Upper lobe of left lung (tissue), 6 donors: ENCODE measurements at regions not wholly inside any gene's neighbourhood (a gene's known extent, or its start where the extent isn't known, plus 50 kb on each side); places are given as distances from the start of the nearest gene placed in this dataset.

ENCODE experiments used
- ATAC-seq, 2 donors: fragments of 200-7000 bp; cut with Tn5 transposase; one replicate each; pipeline ENCODE4 v1.9.1; 2022; ENCODE audit warnings: mild to moderate bottlenecking in 2 of 2, moderate library complexity in 2 of 2; ENCODE audit not compliant: low FRiP score in 2 of 2
- DNase-seq, 2 donors: peaks; one replicate each; pipeline ENCODE4 v3.0.0-alpha.2; 2019 to 2020
- H3K27ac ChIP-seq, 4 donors: fragments of 200-600 bp; sonication (generic); one replicate each; pipeline ENCODE4 v1.5.1; 2016 to 2019
- H3K27me3 ChIP-seq, 4 donors: fragments of 200-600 bp; sonication (generic); one replicate each; pipeline ENCODE4 v1.5.1; 2017 to 2019
- H3K36me3 ChIP-seq, 4 donors: fragments of 200-600 bp; sonication (generic); one replicate each; pipeline ENCODE4 v1.5.1; 2016 to 2019
- H3K4me1 ChIP-seq, 4 donors: fragments of 200-600 bp; sonication (generic); one replicate each; pipeline ENCODE4 v1.5.1; 2018 to 2019
- H3K4me3 ChIP-seq, 4 donors: fragments of 200-600 bp; sonication (generic); one replicate each; pipeline ENCODE4 v1.5.1; 2017 to 2019; ENCODE audit warnings: mild to moderate bottlenecking in 2 of 4, moderate library complexity in 1 of 4
- H3K9me3 ChIP-seq, 4 donors: fragments of 200-600 bp; sonication (generic); one replicate each; pipeline ENCODE4 v1.5.1; 2018 to 2019
- CTCF ChIP-seq, 6 experiments: fragments of 450-650 bp in 4 of 6; fragments of 200-600 bp in 2 of 6; sonication (generic) in 2 of 6; IDR thresholded peaks; one replicate each; pipeline ENCODE4 v1.5.1; 2016 to 2019; ENCODE audit warnings: antibody characterized with exemption in 6 of 6
- EP300 ChIP-seq, 4 donors: sonication (generic); formaldehyde crosslinking; IDR thresholded peaks; one replicate each; pipeline ENCODE4 v1.5.1; 2017; ENCODE audit warnings: antibody characterized with exemption in 4 of 4, control low read depth in 2 of 4
- POLR2A ChIP-seq, 4 donors: fragments of 450-650 bp; IDR thresholded peaks; one replicate each; pipeline ENCODE4 v1.5.1; 2016 to 2017; ENCODE audit warnings: antibody characterized with exemption in 4 of 4, mild to moderate bottlenecking in 2 of 4
- POLR2AphosphoS5 ChIP-seq, 2 donors: sonication (generic); formaldehyde crosslinking; IDR thresholded peaks; one replicate each; pipeline ENCODE4 v1.5.1; 2017; ENCODE audit warnings: antibody characterized with exemption in 2 of 2
- WGBS, 2 donors: methylation state at CpG; one replicate each; pipeline ENCODE4 v1.1.5; 2017 to 2018; 5-methylcytosine and 5-hydroxymethylcytosine counted together
- donor health status: DM: no; HTN: no; CAD: no; lungs with moderate emphysema.
- donor health status: DM: no; HTN: yes; CAD: no; lungs with severe emphysema.

- no peak for DNase-seq
- no peak overlapping the region for H3K27ac ChIP-seq
- WGBS, 2 donors = 72 to 84% methylated on average over 3 of the region's 3 CpGs
- H3K4me1 ChIP-seq = no peaks in the 10 kb centered on the region
- no peak for TF ChIP-seq CTCF (IDR thresholded peaks at IDR 0.05)
- TF ChIP-seq POLR2A (IDR thresholded peaks at IDR 0.05) = no peak
- TF ChIP-seq POLR2AphosphoS5 (IDR thresholded peaks at IDR 0.05) = no peak
- no peak for TF ChIP-seq EP300 (IDR thresholded peaks at IDR 0.05)
- H3K36me3 ChIP-seq = no peaks in the 10 kb centered on the region
- no peaks in the 10 kb centered on the region for H3K9me3 ChIP-seq
- H3K4me3 ChIP-seq = no peak overlapping the region
- no peaks in the 10 kb centered on the region for H3K27me3 ChIP-seq
- ATAC-seq = no peak
Measured at GRCh38 chr5:168005936-168006335, 285.5 kb upstream of the WWC1 start.

DNA sequence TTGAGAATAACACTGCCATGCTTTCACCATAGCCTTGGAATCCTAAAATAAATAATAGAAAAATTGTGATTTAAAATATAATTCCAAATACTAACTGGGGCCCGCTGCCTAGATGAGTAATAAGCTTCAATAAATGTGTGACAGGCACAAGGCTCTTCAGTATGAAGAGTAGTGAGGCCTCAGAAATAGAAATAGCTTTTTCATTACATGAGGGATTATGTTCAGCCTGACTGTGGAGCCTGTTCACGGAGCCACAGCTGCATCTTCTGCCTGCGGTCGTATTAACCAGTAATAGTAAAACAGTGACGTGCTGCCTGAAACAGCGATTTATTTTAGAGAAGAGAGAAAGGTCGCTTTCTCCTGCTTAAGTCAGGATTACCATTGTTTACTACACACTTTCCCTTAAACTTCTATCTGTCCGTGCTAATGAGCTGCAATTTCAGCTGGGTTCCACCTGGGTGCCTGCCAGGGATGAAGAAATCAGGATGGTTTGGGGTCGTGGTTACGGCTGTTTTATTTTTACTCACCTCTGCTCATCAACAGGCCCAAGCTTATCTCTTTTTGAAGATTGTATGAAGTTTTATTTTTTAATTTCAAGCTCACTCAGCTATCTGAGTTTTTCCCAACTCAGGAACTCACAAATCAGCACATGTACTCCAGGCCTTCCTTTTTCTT, 284.9 kb upstream of the WWC1 start:
- H3K4me1 ChIP-seq = no peaks in the 10 kb centered on the region
- no peak overlapping the region for H3K4me3 ChIP-seq
- 63 to 73% methylated on average over 10 of the region's 10 CpGs for WGBS, 2 donors

DNA sequence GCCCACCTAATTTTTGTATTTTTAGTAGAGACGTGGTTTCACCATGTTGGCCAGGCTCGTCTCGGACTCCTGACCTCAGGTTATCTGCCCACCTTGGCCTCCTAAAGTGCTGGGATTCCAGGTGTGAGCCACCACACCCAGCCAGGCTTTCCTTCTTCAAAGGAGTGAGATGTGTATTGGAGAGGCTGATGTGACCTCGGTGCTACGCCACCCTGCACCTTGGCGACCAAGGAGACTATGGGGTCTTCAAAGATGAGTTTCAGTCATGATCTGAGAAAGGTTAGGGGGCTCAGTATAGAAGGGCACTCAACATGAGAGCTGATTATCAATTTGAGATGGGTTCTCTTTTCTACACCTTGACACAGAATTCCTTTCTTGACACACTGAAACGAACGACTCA, 284.2 kb upstream of the WWC1 start:
- Histone ChIP-seq H3K4me1 (no peaks in the 10 kb centered on the region), H3K36me3 (no peaks in the 10 kb centered on the region), H3K27ac (no peak overlapping the region), H3K27me3 (no peaks in the 10 kb centered on the region), H3K4me3 (no peak overlapping the region), H3K9me3 (no peaks in the 10 kb centered on the region)
- no peak for ATAC-seq
- TF ChIP-seq EP300 (IDR thresholded peaks at IDR 0.05) (no peak), POLR2A (IDR thresholded peaks at IDR 0.05) (no peak), POLR2AphosphoS5 (IDR thresholded peaks at IDR 0.05) (no peak), CTCF (IDR thresholded peaks at IDR 0.05) (no peak)
- 90% methylated on average over 6 to 8 of the region's 8 CpGs for WGBS, 2 donors
- no peak for DNase-seq

More for the DNA sequence above, 284.9 kb upstream of the WWC1 start:
- no peak overlapping the region for H3K27ac ChIP-seq
- no peaks in the 10 kb centered on the region for H3K27me3 ChIP-seq
- no peaks in the 10 kb centered on the region for H3K36me3 ChIP-seq
- TF ChIP-seq EP300 (IDR thresholded peaks at IDR 0.05) = no peak
- no peak for TF ChIP-seq POLR2AphosphoS5 (IDR thresholded peaks at IDR 0.05)
- no peak for TF ChIP-seq POLR2A (IDR thresholded peaks at IDR 0.05)
- TF ChIP-seq CTCF (IDR thresholded peaks at IDR 0.05) = no peak
- H3K9me3 ChIP-seq = no peaks in the 10 kb centered on the region
- ATAC-seq (no peak), DNase-seq (no peak)

- no peaks in the 10 kb centered on the region for H3K4me1 ChIP-seq
- 85 to 86% methylated on average over 4 of the region's 4 CpGs for WGBS, 2 donors
- H3K27ac ChIP-seq = no peak overlapping the region
- no peak for TF ChIP-seq EP300 (IDR thresholded peaks at IDR 0.05)
- no peak for TF ChIP-seq POLR2A (IDR thresholded peaks at IDR 0.05)
- TF ChIP-seq CTCF (IDR thresholded peaks at IDR 0.05) = no peak
- no peak for TF ChIP-seq POLR2AphosphoS5 (IDR thresholded peaks at IDR 0.05)
- DNase-seq = no peak
- H3K27me3 ChIP-seq = no peaks in the 10 kb centered on the region
- no peaks in the 10 kb centered on the region for H3K36me3 ChIP-seq
- H3K9me3 ChIP-seq = no peaks in the 10 kb centered on the region
- ATAC-seq = no peak
- H3K4me3 ChIP-seq = no peak overlapping the region
Measured at GRCh38 chr5:168008555-168008954, 282.9 kb upstream of the WWC1 start.

DNA sequence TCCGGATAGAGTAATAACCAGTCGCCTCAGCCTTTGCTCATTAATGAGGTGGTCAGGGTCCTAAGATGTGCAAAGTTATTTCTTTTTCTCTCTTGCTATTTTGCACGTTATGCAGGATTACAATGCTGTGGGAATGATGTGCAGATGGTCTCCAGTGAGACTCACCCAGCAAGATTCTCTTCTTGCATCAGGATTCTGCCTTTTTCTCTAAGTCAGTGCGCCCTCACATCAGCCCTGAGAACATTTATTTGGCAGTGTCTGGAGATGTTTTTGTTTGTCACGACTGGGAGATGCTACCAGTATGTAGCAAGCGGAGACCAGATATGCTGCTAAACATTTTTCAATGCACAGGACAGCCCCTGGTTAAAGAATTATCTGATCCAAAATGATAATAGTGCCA, 280.3 kb upstream of the WWC1 start:
- H3K4me3 ChIP-seq = no peak overlapping the region
- no peaks in the 10 kb centered on the region for H3K4me1 ChIP-seq
- ATAC-seq (no peak), DNase-seq (no peak)
- no peaks in the 10 kb centered on the region for H3K9me3 ChIP-seq
- TF ChIP-seq EP300 (IDR thresholded peaks at IDR 0.05) (no peak), CTCF (IDR thresholded peaks at IDR 0.05) (no peak), POLR2AphosphoS5 (IDR thresholded peaks at IDR 0.05) (no peak), POLR2A (IDR thresholded peaks at IDR 0.05) (no peak)
- no peak overlapping the region for H3K27ac ChIP-seq
- WGBS, 2 donors = 67 to 76% methylated on average over 6 of the region's 6 CpGs
- no peaks in the 10 kb centered on the region for H3K36me3 ChIP-seq
- H3K27me3 ChIP-seq = no peaks in the 10 kb centered on the region
